ENCODE measurements at regions not wholly inside any gene's neighbourhood (a gene's known extent, or its start where the extent isn't known, plus 50 kb on each side); places are given as distances from the start of the nearest gene placed in this dataset.

GRCh38 chr10:117781216-117781831 is 238.8 kb downstream of the EMX2 start:
- Mint-ChIP-seq H3K27me3 (ENCODE audit: unreplicated experiment) (peaks cover 15% of the 10 kb centered on the region), H3K4me1 (ENCODE audit: low read depth, unreplicated experiment) (no peaks in the 10 kb centered on the region), H3K36me3 (ENCODE audit: insufficient read depth, unreplicated experiment) (no peaks in the 10 kb centered on the region), H3K9me3 (ENCODE audit: low read depth, unreplicated experiment) (peaks cover 3% of the 10 kb centered on the region), H3K4me3 (ENCODE audit: low read depth, unreplicated experiment) (no peak overlapping the region), H3K27ac (ENCODE audit: unreplicated experiment) (no peak overlapping the region)
- intact Hi-C loops (cut with micrococcal nuclease; ENCODE audit: unreplicated experiment), result no loop called here
- DNase-seq, result no peak
- no peak for TF ChIP-seq CTCF (IDR thresholded peaks at IDR 0.05; ENCODE audit: unreplicated experiment)
- CTCF ChIA-PET, result no interaction called here
- BruUV-seq (replicated peaks), result no TSS peak

GRCh38 chr10:117782276-117782675 is 239.7 kb downstream of the EMX2 start:
- Mint-ChIP-seq H3K27me3 (ENCODE audit: unreplicated experiment) (peaks cover 15% of the 10 kb centered on the region), H3K36me3 (ENCODE audit: insufficient read depth, unreplicated experiment) (no peaks in the 10 kb centered on the region), H3K4me1 (ENCODE audit: low read depth, unreplicated experiment) (no peaks in the 10 kb centered on the region), H3K27ac (ENCODE audit: unreplicated experiment) (no peak overlapping the region), H3K4me3 (ENCODE audit: low read depth, unreplicated experiment) (no peak overlapping the region), H3K9me3 (ENCODE audit: low read depth, unreplicated experiment) (peaks cover 3% of the 10 kb centered on the region)
- DNase-seq, result no peak
- intact Hi-C loops (cut with micrococcal nuclease; ENCODE audit: unreplicated experiment), result no loop called here
- CTCF ChIA-PET, result no interaction called here
- TF ChIP-seq CTCF (IDR thresholded peaks at IDR 0.05; ENCODE audit: unreplicated experiment), result no peak
- BruUV-seq (replicated peaks), result no TSS peak

GRCh38 chr10:117783698-117784395 is 241.3 kb downstream of the EMX2 start:
- Mint-ChIP-seq H3K27me3 (ENCODE audit: unreplicated experiment) (peaks cover 15% of the 10 kb centered on the region), H3K4me1 (ENCODE audit: low read depth, unreplicated experiment) (no peaks in the 10 kb centered on the region), H3K36me3 (ENCODE audit: insufficient read depth, unreplicated experiment) (no peaks in the 10 kb centered on the region), H3K27ac (ENCODE audit: unreplicated experiment) (no peak overlapping the region), H3K9me3 (ENCODE audit: low read depth, unreplicated experiment) (peaks cover 3% of the 10 kb centered on the region), H3K4me3 (ENCODE audit: low read depth, unreplicated experiment) (no peak overlapping the region)
- no peak for TF ChIP-seq CTCF (IDR thresholded peaks at IDR 0.05; ENCODE audit: unreplicated experiment)
- BruUV-seq (replicated peaks), result no TSS peak
- no peak for DNase-seq
- intact Hi-C loops (cut with micrococcal nuclease; ENCODE audit: unreplicated experiment), result no loop called here
- CTCF ChIA-PET, result interaction anchor here (0.6 kb wide), 2 partner anchors 10 to 16 kb away, joined by 3 read pairs; no protein-coding TSS in a partner anchor

- no peaks in the 10 kb centered on the region for H3K36me3 Mint-ChIP-seq (ENCODE audit: insufficient read depth, unreplicated experiment)
- peaks cover 14% of the 10 kb centered on the region for H3K27me3 Mint-ChIP-seq (ENCODE audit: unreplicated experiment)
- no TSS peak for BruUV-seq (replicated peaks)
- intact Hi-C loops (cut with micrococcal nuclease; ENCODE audit: unreplicated experiment), result no loop called here
- TF ChIP-seq CTCF (IDR thresholded peaks at IDR 0.05; ENCODE audit: unreplicated experiment), result no peak
- no peak overlapping the region for H3K4me3 Mint-ChIP-seq (ENCODE audit: low read depth, unreplicated experiment)
- H3K27ac Mint-ChIP-seq (ENCODE audit: unreplicated experiment), result no peak overlapping the region
- CTCF ChIA-PET, result no interaction called here
- H3K4me1 Mint-ChIP-seq (ENCODE audit: low read depth, unreplicated experiment), result no peaks in the 10 kb centered on the region
- DNase-seq, result no peak
- peaks cover 3% of the 10 kb centered on the region for H3K9me3 Mint-ChIP-seq (ENCODE audit: low read depth, unreplicated experiment)
These were observed 242.2 kb downstream of the EMX2 start for GRCh38 chr10:117784776-117785175.

All from Calu3 (cell line).